ENCODE measurements at regions not wholly inside any gene's neighbourhood (a gene's known extent, or its start where the extent isn't known, plus 50 kb on each side); places are given as distances from the start of the nearest gene placed in this dataset.

DNA sequence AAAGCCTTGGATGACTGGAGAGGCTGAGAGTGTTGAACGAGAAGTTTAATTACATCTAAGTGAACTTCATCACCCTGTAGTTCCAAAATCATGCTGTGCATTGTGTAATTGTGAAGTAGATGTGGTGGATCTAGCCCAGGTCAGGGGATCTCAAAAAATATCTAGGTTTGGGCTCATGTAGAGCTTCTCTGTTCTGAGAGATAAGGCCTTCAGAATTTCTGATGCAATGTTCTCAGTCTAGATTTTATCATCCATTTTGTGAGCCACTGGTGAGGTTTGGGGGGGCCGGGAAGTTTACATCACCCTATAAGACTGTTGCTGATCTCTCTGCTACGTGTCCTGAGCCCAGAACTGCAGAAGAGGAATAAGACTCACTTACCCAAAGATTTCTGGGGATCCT is 719.4 kb downstream of the SOCS6 start:
- TF ChIP-seq REST (IDR thresholded peaks at IDR 0.05; ENCODE audit: low read depth): no peak
- no peak for TF ChIP-seq TCF12 (IDR thresholded peaks at IDR 0.05; ENCODE audit: low read depth)
- TF ChIP-seq EGR1 (IDR thresholded peaks at IDR 0.05): no peak
- TF ChIP-seq TEAD4 (IDR thresholded peaks at IDR 0.05): no peak
- TF ChIP-seq CREB1 (IDR thresholded peaks at IDR 0.05; ENCODE audit: low read depth): no peak
- no peak for TF ChIP-seq ZBTB7A (IDR thresholded peaks at IDR 0.05; ENCODE audit: low read depth)
- TF ChIP-seq EP300 (IDR thresholded peaks at IDR 0.05; ENCODE audit: borderline replicate concordance): no peak
- TF ChIP-seq YY1 (IDR thresholded peaks at IDR 0.05; ENCODE audit: low read depth): no peak
- TF ChIP-seq, protein P1, sequence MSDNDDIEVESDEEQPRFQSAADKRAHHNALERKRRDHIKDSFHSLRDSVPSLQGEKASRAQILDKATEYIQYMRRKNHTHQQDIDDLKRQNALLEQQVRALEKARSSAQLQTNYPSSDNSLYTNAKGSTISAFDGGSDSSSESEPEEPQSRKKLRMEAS (IDR thresholded peaks at IDR 0.05): no peak
- TF ChIP-seq TAF1 (IDR thresholded peaks at IDR 0.05; ENCODE audit: low read depth): no peak
- no peak for TF ChIP-seq RAD21 (IDR thresholded peaks at IDR 0.05; ENCODE audit: low read depth)

DNA sequence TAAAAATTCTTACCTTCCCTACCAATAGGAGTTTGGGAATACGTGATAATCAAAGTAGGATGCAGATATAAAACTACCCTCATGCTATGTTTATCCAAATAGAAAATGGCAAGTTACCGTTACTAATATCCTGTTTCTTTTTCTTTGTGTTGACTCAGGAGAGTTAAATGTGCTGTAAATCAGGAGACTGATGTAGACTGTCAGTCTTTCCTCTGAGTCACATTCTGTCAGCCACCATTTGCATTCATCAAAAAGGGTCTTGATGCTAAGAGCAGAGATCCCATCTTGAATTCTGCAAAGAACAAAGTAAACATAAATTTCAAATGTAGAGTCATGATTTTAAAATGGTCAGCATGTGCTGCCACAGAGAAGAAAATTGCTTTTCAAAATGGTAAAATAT is 712.8 kb downstream of the SOCS6 start:
- TF ChIP-seq TAF1 (IDR thresholded peaks at IDR 0.05; ENCODE audit: low read depth): no peak
- no peak for TF ChIP-seq CREB1 (IDR thresholded peaks at IDR 0.05; ENCODE audit: low read depth)
- no peak for TF ChIP-seq FOXM1 (IDR thresholded peaks at IDR 0.05; ENCODE audit: borderline replicate concordance, low read depth)
- TF ChIP-seq RAD21 (IDR thresholded peaks at IDR 0.05; ENCODE audit: low read depth): no peak
- no peak for TF ChIP-seq USF1 (IDR thresholded peaks at IDR 0.05)
- no peak for TF ChIP-seq CEBPB (IDR thresholded peaks at IDR 0.05)
- no peak for TF ChIP-seq EP300 (IDR thresholded peaks at IDR 0.05; ENCODE audit: borderline replicate concordance)
- TF ChIP-seq TCF12 (IDR thresholded peaks at IDR 0.05; ENCODE audit: low read depth): no peak
- TF ChIP-seq EGR1 (IDR thresholded peaks at IDR 0.05): no peak
- TF ChIP-seq, protein P1 (IDR thresholded peaks at IDR 0.05): no peak
- TF ChIP-seq ZBTB7A (IDR thresholded peaks at IDR 0.05; ENCODE audit: low read depth): no peak
- no peak for TF ChIP-seq NFIC (IDR thresholded peaks at IDR 0.05)
- TF ChIP-seq TEAD4 (IDR thresholded peaks at IDR 0.05): no peak
- TF ChIP-seq YY1 (IDR thresholded peaks at IDR 0.05; ENCODE audit: low read depth): no peak
- no peak for TF ChIP-seq REST (IDR thresholded peaks at IDR 0.05; ENCODE audit: low read depth)

GRCh38 chr18:70998490-70998889 is 709.6 kb downstream of the SOCS6 start:
- TF ChIP-seq RAD21 (IDR thresholded peaks at IDR 0.05; ENCODE audit: low read depth) (0 out of 2 replicates have a peak, but pooled peaks have one; percentile 7), CREB1 (IDR thresholded peaks at IDR 0.05; ENCODE audit: low read depth) (no peak)

DNA sequence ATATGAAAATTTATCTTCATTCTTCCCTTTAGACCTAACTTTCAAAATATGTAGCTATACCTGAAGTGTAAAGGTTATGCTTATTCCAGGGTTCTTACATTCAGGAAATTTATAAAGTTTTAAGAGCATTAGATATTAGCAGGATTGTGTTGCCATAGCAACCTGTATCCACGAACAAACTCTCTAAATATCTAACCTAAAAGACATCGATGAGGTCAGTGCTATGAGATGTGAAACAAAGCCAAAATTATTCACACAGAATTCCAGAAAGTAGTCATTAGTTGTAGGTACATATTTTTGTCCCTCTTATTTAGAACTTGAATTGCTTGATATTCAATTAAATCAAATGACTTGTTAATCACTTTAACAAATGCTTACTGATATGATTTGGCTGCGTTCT is 705.3 kb downstream of the SOCS6 start:
- no peak for TF ChIP-seq NFIC (IDR thresholded peaks at IDR 0.05)
- TF ChIP-seq USF1 (IDR thresholded peaks at IDR 0.05): no peak
- TF ChIP-seq RAD21 (IDR thresholded peaks at IDR 0.05; ENCODE audit: low read depth): no peak
- no peak for TF ChIP-seq TAF1 (IDR thresholded peaks at IDR 0.05; ENCODE audit: low read depth)
- TF ChIP-seq, protein P1 (IDR thresholded peaks at IDR 0.05): no peak
- no peak for TF ChIP-seq CREB1 (IDR thresholded peaks at IDR 0.05; ENCODE audit: low read depth)
- TF ChIP-seq REST (IDR thresholded peaks at IDR 0.05; ENCODE audit: low read depth): no peak
- no peak for TF ChIP-seq TCF12 (IDR thresholded peaks at IDR 0.05; ENCODE audit: low read depth)
- no peak for TF ChIP-seq YY1 (IDR thresholded peaks at IDR 0.05; ENCODE audit: low read depth)
- TF ChIP-seq EGR1 (IDR thresholded peaks at IDR 0.05): no peak
- no peak for TF ChIP-seq ZBTB7A (IDR thresholded peaks at IDR 0.05; ENCODE audit: low read depth)
- TF ChIP-seq TEAD4 (IDR thresholded peaks at IDR 0.05): no peak
- TF ChIP-seq FOXM1 (IDR thresholded peaks at IDR 0.05; ENCODE audit: borderline replicate concordance, low read depth): no peak
- no peak for TF ChIP-seq EP300 (IDR thresholded peaks at IDR 0.05; ENCODE audit: borderline replicate concordance)
- no peak for TF ChIP-seq CEBPB (IDR thresholded peaks at IDR 0.05)

All from Ishikawa (cell line).